ENCODE measurements at regions not wholly inside any gene's neighbourhood (a gene's known extent, or its start where the extent isn't known, plus 50 kb on each side); places are given as distances from the start of the nearest gene placed in this dataset.

GRCh38 chr5:158172005-158172404, 313.1 kb upstream of the CLINT1 start:
- H3K9me3 ChIP-seq, result no peaks in the 10 kb centered on the region
- H3K4me1 ChIP-seq, result peaks cover 12% of the 10 kb centered on the region
- TF ChIP-seq, protein P1, sequence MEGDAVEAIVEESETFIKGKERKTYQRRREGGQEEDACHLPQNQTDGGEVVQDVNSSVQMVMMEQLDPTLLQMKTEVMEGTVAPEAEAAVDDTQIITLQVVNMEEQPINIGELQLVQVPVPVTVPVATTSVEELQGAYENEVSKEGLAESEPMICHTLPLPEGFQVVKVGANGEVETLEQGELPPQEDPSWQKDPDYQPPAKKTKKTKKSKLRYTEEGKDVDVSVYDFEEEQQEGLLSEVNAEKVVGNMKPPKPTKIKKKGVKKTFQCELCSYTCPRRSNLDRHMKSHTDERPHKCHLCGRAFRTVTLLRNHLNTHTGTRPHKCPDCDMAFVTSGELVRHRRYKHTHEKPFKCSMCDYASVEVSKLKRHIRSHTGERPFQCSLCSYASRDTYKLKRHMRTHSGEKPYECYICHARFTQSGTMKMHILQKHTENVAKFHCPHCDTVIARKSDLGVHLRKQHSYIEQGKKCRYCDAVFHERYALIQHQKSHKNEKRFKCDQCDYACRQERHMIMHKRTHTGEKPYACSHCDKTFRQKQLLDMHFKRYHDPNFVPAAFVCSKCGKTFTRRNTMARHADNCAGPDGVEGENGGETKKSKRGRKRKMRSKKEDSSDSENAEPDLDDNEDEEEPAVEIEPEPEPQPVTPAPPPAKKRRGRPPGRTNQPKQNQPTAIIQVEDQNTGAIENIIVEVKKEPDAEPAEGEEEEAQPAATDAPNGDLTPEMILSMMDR (IDR thresholded peaks at IDR 0.05), result no peak
- no peak for TF ChIP-seq POLR2AphosphoS5 (IDR thresholded peaks at IDR 0.05)
- no peak for TF ChIP-seq POLR2A (IDR thresholded peaks at IDR 0.05)
- TF ChIP-seq EP300 (IDR thresholded peaks at IDR 0.05), result no peak
- WGBS, result 92% methylated on average over 2 of the region's 2 CpGs
- no peaks in the 10 kb centered on the region for H3K27me3 ChIP-seq
- H3K27ac ChIP-seq, result no peak overlapping the region
- no peak overlapping the region for H3K4me3 ChIP-seq
- H3K36me3 ChIP-seq, result no peaks in the 10 kb centered on the region
- DNase-seq (ENCODE audit: low spot score in 2 of 2), result no peak

GRCh38 chr5:158170534-158170933, 311.6 kb upstream of the CLINT1 start:
- H3K27me3 ChIP-seq, result no peaks in the 10 kb centered on the region
- TF ChIP-seq POLR2AphosphoS5 (IDR thresholded peaks at IDR 0.05) (no peak), EP300 (IDR thresholded peaks at IDR 0.05) (no peak), POLR2A (IDR thresholded peaks at IDR 0.05) (no peak)
- TF ChIP-seq, protein P1 (IDR thresholded peaks at IDR 0.05), result no peak
- DNase-seq (ENCODE audit: low spot score in 2 of 2), result no peak
- H3K36me3 ChIP-seq, result no peaks in the 10 kb centered on the region
- peaks cover 6% of the 10 kb centered on the region for H3K4me1 ChIP-seq
- no peak overlapping the region for H3K4me3 ChIP-seq
- H3K9me3 ChIP-seq, result no peaks in the 10 kb centered on the region
- WGBS, result 86% methylated on average over 2 of the region's 2 CpGs
- no peak overlapping the region for H3K27ac ChIP-seq

- Histone ChIP-seq H3K4me3 (no peak overlapping the region), H3K36me3 (no peaks in the 10 kb centered on the region), H3K9me3 (no peaks in the 10 kb centered on the region), H3K27me3 (no peaks in the 10 kb centered on the region), H3K4me1 (peaks cover under 1% of the 10 kb centered on the region), H3K27ac (no peak overlapping the region)
- WGBS, result 85% methylated on average over 3 of the region's 3 CpGs
- DNase-seq (ENCODE audit: low spot score in 2 of 2), result no peak
- TF ChIP-seq, protein P1 (IDR thresholded peaks at IDR 0.05), result no peak
- TF ChIP-seq POLR2A (IDR thresholded peaks at IDR 0.05) (no peak), POLR2AphosphoS5 (IDR thresholded peaks at IDR 0.05) (no peak), EP300 (IDR thresholded peaks at IDR 0.05) (no peak)
Measured at GRCh38 chr5:158170060-158170459, 311.1 kb upstream of the CLINT1 start.

DNA sequence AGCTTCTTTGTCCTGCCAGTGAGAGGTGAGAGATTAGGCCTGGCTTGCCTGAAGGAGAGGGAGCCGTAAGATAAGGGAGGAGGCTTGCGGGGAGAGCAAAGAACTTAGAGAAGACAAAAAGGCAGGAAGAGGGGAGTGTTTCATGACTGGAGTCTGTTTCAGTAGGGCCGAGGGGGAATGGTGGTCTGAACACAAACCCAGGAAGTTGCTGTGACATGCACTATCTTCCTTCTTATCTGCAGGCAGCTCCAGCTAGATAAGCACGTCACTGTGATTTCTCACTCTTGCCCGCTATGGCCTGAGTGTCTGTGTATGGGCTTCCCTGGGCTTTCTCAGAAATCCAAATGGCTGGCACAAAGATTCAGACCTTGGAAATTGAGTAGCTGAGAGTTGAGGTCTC, 307.5 kb upstream of the CLINT1 start:
- H3K27me3 ChIP-seq, result no peaks in the 10 kb centered on the region
- H3K36me3 ChIP-seq, result no peaks in the 10 kb centered on the region
- H3K4me1 ChIP-seq, result no peaks in the 10 kb centered on the region
- TF ChIP-seq, protein P1 (IDR thresholded peaks at IDR 0.05), result no peak
- TF ChIP-seq POLR2AphosphoS5 (IDR thresholded peaks at IDR 0.05) (no peak), POLR2A (IDR thresholded peaks at IDR 0.05) (no peak), EP300 (IDR thresholded peaks at IDR 0.05) (no peak)
- H3K4me3 ChIP-seq, result no peak overlapping the region
- no peak for DNase-seq (ENCODE audit: low spot score in 2 of 2)
- no peaks in the 10 kb centered on the region for H3K9me3 ChIP-seq
- WGBS, result 83% methylated on average over 5 of the region's 5 CpGs
- H3K27ac ChIP-seq, result no peak overlapping the region

- H3K4me3 ChIP-seq, result no peak overlapping the region
- no peaks in the 10 kb centered on the region for H3K36me3 ChIP-seq
- no peak for DNase-seq (ENCODE audit: low spot score in 2 of 2)
- H3K27ac ChIP-seq, result no peak overlapping the region
- no peaks in the 10 kb centered on the region for H3K9me3 ChIP-seq
- no peaks in the 10 kb centered on the region for H3K4me1 ChIP-seq
- TF ChIP-seq, protein P1 (IDR thresholded peaks at IDR 0.05), result no peak
- H3K27me3 ChIP-seq, result no peaks in the 10 kb centered on the region
Measured at GRCh38 chr5:158165647-158166046, 306.7 kb upstream of the CLINT1 start.
